ENCODE measurements at regions not wholly inside any gene's neighbourhood (a gene's known extent, or its start where the extent isn't known, plus 50 kb on each side); places are given as distances from the start of the nearest gene placed in this dataset.
"Not testable (repeated sequence)": the region's sequence is repeated elsewhere in the genome, so short reads cannot be mapped to it uniquely, and the experiment has no call there.

GRCh38 chr11:37263467-37263866 is 665.4 kb upstream of the RAG2 start:
- DNase-seq: not testable (repeated sequence)

- no peak for DNase-seq
These were observed 661.7 kb upstream of the RAG2 start for GRCh38 chr11:37259734-37260133.

- DNase-seq: no peak
These were observed 650.1 kb upstream of the RAG2 start for GRCh38 chr11:37248145-37248544.

- DNase-seq: not testable (repeated sequence)
These were observed 648.1 kb upstream of the RAG2 start for GRCh38 chr11:37246092-37246491.

GRCh38 chr11:37230865-37231264 is 632.8 kb upstream of the RAG2 start:
- no peak for DNase-seq

GRCh38 chr11:37223962-37224361 is 625.9 kb upstream of the RAG2 start:
- DNase-seq: no peak

- no peak for DNase-seq
These were observed 605.0 kb upstream of the RAG2 start for GRCh38 chr11:37203006-37203405.

GRCh38 chr11:37199082-37199481 is 601.0 kb upstream of the RAG2 start:
- no peak for DNase-seq

- DNase-seq: no peak
These were observed 586.3 kb upstream of the RAG2 start for GRCh38 chr11:37184326-37184725.

- DNase-seq: no peak
These were observed 584.0 kb upstream of the RAG2 start for GRCh38 chr11:37182031-37182430.

- no peak for DNase-seq
These were observed 579.7 kb upstream of the RAG2 start for GRCh38 chr11:37177721-37178120.

- DNase-seq: no peak
These were observed 573.4 kb upstream of the RAG2 start for GRCh38 chr11:37171451-37171850.

- DNase-seq: no peak
These were observed 572.3 kb upstream of the RAG2 start for GRCh38 chr11:37170311-37170710.

GRCh38 chr11:37145434-37145833 is 547.4 kb upstream of the RAG2 start:
- DNase-seq: not testable (repeated sequence)

- DNase-seq: no peak
These were observed 544.6 kb upstream of the RAG2 start for GRCh38 chr11:37142591-37142990.

- DNase-seq: no peak
These were observed 543.7 kb upstream of the RAG2 start for GRCh38 chr11:37141707-37142106.

GRCh38 chr11:37135606-37136005 is 537.6 kb upstream of the RAG2 start:
- not testable (repeated sequence) for DNase-seq

- no peak for DNase-seq
These were observed 536.6 kb upstream of the RAG2 start for GRCh38 chr11:37134637-37135036.

GRCh38 chr11:37124384-37124783 is 526.3 kb upstream of the RAG2 start:
- no peak for DNase-seq

- no peak for DNase-seq
These were observed 517.9 kb upstream of the RAG2 start for GRCh38 chr11:37115963-37116362.

- no peak for DNase-seq
These were observed 512.3 kb upstream of the RAG2 start for GRCh38 chr11:37110385-37110784.

GRCh38 chr11:37109286-37109585 is 511.2 kb upstream of the RAG2 start:
- no peak for DNase-seq

GRCh38 chr11:37108436-37109285 is 510.6 kb upstream of the RAG2 start:
- no peak for DNase-seq

- no peak for DNase-seq
These were observed 509.8 kb upstream of the RAG2 start for GRCh38 chr11:37107831-37108230.

- DNase-seq: no peak
These were observed 509.4 kb upstream of the RAG2 start for GRCh38 chr11:37107415-37107814.
